Tibial nerve (tissue), 4 donors: ENCODE measurements at regions not wholly inside any gene's neighbourhood (a gene's known extent, or its start where the extent isn't known, plus 50 kb on each side); places are given as distances from the start of the nearest gene placed in this dataset.

Experiments used
- DNase-seq, 2 donors: peaks; one replicate each; pipeline ENCODE4 v3.0.0-alpha.2; 2019; ENCODE audit warnings: low spot score in 2 of 2
- H3K27ac ChIP-seq, 4 donors: fragments of 200-600 bp; sonication (generic) in 3 of 4; one replicate each; pipeline ENCODE4 v1.5.1; 2017 to 2019; ENCODE audit warnings: mild to moderate bottlenecking in 1 of 4
- H3K27me3 ChIP-seq, 2 donors: fragments of 200-600 bp; sonication (generic) in 1 of 2; one replicate each; pipeline versions ENCODE4 v1.5.1 to v1.6.0; 2017 to 2019
- H3K36me3 ChIP-seq, 3 donors: fragments of 200-600 bp; sonication (generic); one replicate each; pipeline ENCODE4 v1.5.1; 2018 to 2019
- H3K4me1 ChIP-seq, 4 donors: fragments of 200-600 bp; sonication (generic) in 3 of 4; one replicate each; pipeline ENCODE4 v1.5.1; 2017 to 2019
- H3K4me3 ChIP-seq, 4 donors: fragments of 200-600 bp; sonication (generic) in 3 of 4; one replicate each; pipeline ENCODE4 v1.5.1; 2017 to 2019; ENCODE audit warnings: mild to moderate bottlenecking in 1 of 4, moderate library complexity in 1 of 4
- H3K9me3 ChIP-seq, 4 donors: fragments of 200-600 bp; sonication (generic) in 3 of 4; one replicate each; pipeline ENCODE4 v1.5.1; 2017 to 2019
- CTCF ChIP-seq, 5 experiments: fragments of 200-600 bp in 3 of 5; fragments of 450-650 bp in 2 of 5; sonication (generic) in 3 of 5; IDR thresholded peaks; one replicate each; pipeline ENCODE4 v1.5.1; 2016 to 2019; ENCODE audit warnings: antibody characterized with exemption in 5 of 5, mild to moderate bottlenecking in 3 of 5, moderate library complexity in 2 of 5
- EP300 ChIP-seq, 2 donors: sonication (generic); formaldehyde crosslinking; IDR thresholded peaks; one replicate each; pipeline ENCODE4 v1.6.1; 2017; ENCODE audit warnings: antibody characterized with exemption in 2 of 2, mild to moderate bottlenecking in 1 of 2
- POLR2A ChIP-seq, 2 donors: fragments of 450-650 bp; IDR thresholded peaks; one replicate each; pipeline ENCODE4 v1.6.1; 2017; ENCODE audit warnings: antibody characterized with exemption in 2 of 2, mild to moderate bottlenecking in 2 of 2, moderate library complexity in 2 of 2
- WGBS, 2 donors: methylation state at CpG; one replicate each; pipeline ENCODE4 v1.1.5; 2018; 5-methylcytosine and 5-hydroxymethylcytosine counted together

DNA sequence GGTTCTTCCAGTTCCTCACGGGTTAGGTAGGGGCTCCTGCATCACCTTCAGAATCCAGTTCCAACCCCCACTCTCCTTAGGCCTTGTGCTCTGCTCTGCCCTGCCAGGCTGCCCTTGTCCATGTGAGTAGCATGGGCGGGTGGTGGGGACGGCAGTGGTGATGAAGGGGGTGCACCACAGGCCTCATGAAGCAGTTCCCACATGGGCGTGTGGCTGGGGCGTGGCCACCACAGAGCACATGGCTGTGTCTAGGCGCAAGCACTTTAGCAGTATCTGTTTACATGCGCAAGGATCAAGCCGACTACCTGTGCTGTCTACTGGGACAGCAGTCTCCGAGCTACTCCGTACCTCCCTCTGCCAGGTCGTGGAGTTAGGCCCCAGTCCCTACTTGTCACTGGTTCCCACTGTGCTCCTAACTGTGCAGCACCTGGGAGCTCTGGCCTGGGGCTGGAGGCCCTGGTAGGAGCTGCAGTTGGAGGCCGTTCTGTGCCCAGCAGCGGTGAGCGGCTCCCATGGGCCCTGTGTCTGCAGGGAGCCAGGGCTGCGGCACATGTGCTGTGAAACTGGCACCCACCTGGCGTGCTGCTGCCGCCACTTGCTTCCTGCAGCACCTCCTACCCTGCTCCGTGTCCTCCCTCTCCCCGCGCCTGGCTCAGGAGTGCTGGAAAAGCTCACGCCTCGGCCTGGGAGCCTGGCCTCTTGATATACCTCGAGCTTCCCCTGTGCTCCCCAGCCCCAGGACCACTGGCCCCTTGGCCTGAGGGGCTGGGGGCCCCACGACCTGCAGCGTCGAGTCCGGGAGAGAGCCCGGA is 53.5 kb downstream of the PLXNA1 start:
- TF ChIP-seq CTCF (IDR thresholded peaks at IDR 0.05) (no peak), EP300 (IDR thresholded peaks at IDR 0.05) (no peak), POLR2A (IDR thresholded peaks at IDR 0.05) (no peak)
- WGBS, 2 donors: 86 to 91% methylated on average over 20 to 26 of the region's 28 CpGs
- no peaks in the 10 kb centered on the region for H3K9me3 ChIP-seq
- H3K4me1 ChIP-seq: peaks cover 0 to 20% (median 3%) of the 10 kb centered on the region in 4 donors
- peak overlapping the region in 3 of 4 donors; percentile 48 to 84 (median 76) for H3K27ac ChIP-seq
- H3K36me3 ChIP-seq: peaks cover 0 to 34% (median 0%) of the 10 kb centered on the region in 3 donors
- H3K4me3 ChIP-seq: no peak overlapping the region
- H3K27me3 ChIP-seq: no peaks in the 10 kb centered on the region
- DNase-seq: no peak

- Histone ChIP-seq H3K27ac (peak overlapping the region in 2 of 4 donors; percentile 10 to 28), H3K36me3 (peaks cover 0 to 28% (median 0%) of the 10 kb centered on the region in 3 donors), H3K4me3 (no peak overlapping the region), H3K27me3 (no peaks in the 10 kb centered on the region), H3K4me1 (peaks cover 0 to 20% (median 3%) of the 10 kb centered on the region in 4 donors), H3K9me3 (no peaks in the 10 kb centered on the region)
- 82 to 86% methylated on average over 16 of the region's 16 CpGs for WGBS, 2 donors
- no peak for DNase-seq
- TF ChIP-seq POLR2A (IDR thresholded peaks at IDR 0.05) (no peak), CTCF (IDR thresholded peaks at IDR 0.05) (no peak), EP300 (IDR thresholded peaks at IDR 0.05) (no peak)
Observed at GRCh38 chr3:127037021-127037400, 54.1 kb downstream of the PLXNA1 start.

DNA sequence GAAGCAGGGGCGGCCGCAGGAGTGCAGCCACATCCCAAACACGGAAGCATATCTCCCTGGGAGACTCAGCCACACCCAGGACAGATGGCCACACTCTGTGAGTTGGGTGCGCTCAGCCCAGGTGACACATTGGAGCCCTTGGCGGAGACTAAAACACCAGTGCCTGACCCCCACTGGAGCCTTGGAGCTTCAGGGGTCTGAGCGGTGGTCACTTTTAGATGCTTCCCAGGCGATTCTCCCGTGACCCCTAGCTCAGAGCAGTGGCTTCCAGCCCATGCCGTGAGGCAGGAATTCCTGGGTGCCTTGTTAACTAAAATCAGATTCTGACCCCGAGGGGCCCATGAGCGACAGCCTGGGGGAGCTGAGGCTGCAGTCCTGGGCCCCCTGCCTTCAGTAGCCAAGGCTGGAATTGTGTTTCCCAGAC is 54.5 kb downstream of the PLXNA1 start:
- H3K4me1 ChIP-seq: peaks cover 0 to 20% (median 3%) of the 10 kb centered on the region in 4 donors
- no peak for DNase-seq
- no peaks in the 10 kb centered on the region for H3K9me3 ChIP-seq
- H3K4me3 ChIP-seq: no peak overlapping the region
- TF ChIP-seq EP300 (IDR thresholded peaks at IDR 0.05): no peak
- 49 to 57% methylated on average over 9 to 10 of the region's 11 CpGs for WGBS, 2 donors
- no peaks in the 10 kb centered on the region for H3K27me3 ChIP-seq
- H3K27ac ChIP-seq: peak overlapping the region in 1 of 4 donors; percentile 28
- H3K36me3 ChIP-seq: peaks cover 0 to 24% (median 0%) of the 10 kb centered on the region in 3 donors

GRCh38 chr3:127037971-127038446 is 55.1 kb downstream of the PLXNA1 start:
- H3K27ac ChIP-seq: no peak overlapping the region
- H3K4me1 ChIP-seq: peaks cover 0 to 20% (median 3%) of the 10 kb centered on the region in 4 donors
- no peaks in the 10 kb centered on the region for H3K27me3 ChIP-seq
- 51 to 58% methylated on average over 10 of the region's 10 CpGs for WGBS, 2 donors
- no peak for DNase-seq
- no peak for TF ChIP-seq CTCF (IDR thresholded peaks at IDR 0.05)
- no peak for TF ChIP-seq EP300 (IDR thresholded peaks at IDR 0.05)
- no peak for TF ChIP-seq POLR2A (IDR thresholded peaks at IDR 0.05)
- peaks cover 0 to 18% (median 0%) of the 10 kb centered on the region in 3 donors for H3K36me3 ChIP-seq
- no peaks in the 10 kb centered on the region for H3K9me3 ChIP-seq
- H3K4me3 ChIP-seq: no peak overlapping the region

GRCh38 chr3:127038466-127038865 is 55.6 kb downstream of the PLXNA1 start:
- Histone ChIP-seq H3K36me3 (peaks cover 0 to 13% (median 0%) of the 10 kb centered on the region in 3 donors), H3K27ac (no peak overlapping the region), H3K4me3 (no peak overlapping the region), H3K4me1 (peaks cover 0 to 23% (median 3%) of the 10 kb centered on the region in 4 donors), H3K27me3 (no peaks in the 10 kb centered on the region), H3K9me3 (no peaks in the 10 kb centered on the region)
- TF ChIP-seq POLR2A (IDR thresholded peaks at IDR 0.05): no peak
- TF ChIP-seq EP300 (IDR thresholded peaks at IDR 0.05): no peak
- no peak for TF ChIP-seq CTCF (IDR thresholded peaks at IDR 0.05)
- DNase-seq: no peak
- 25 to 38% methylated on average over 14 of the region's 14 CpGs for WGBS, 2 donors
